Endothelial cell of umbilical vein (primary cell): ENCODE measurements at regions not wholly inside any gene's neighbourhood (a gene's known extent, or its start where the extent isn't known, plus 50 kb on each side); places are given as distances from the start of the nearest gene placed in this dataset.

Experiments
- BruUV-seq: library from RNA; stranded (reverse); fragments of 400-500 nt; replicated peaks from 2 replicates; lab custom pipeline; 2021; lab: Mats Ljungman, UMichigan
- CTCF ChIA-PET: fragments of 300-600, 350-600 bp; sonication (Branson Sonifier 250); formaldehyde crosslinking; loops from one replicate; lab custom pipeline; 2021; ENCODE audit warnings: antibody characterized with exemption, inconsistent platforms; lab: Charles Lee
- POLR2A ChIA-PET: fragments of 300-600, 350-600 bp; sonication (Branson Sonifier 250); formaldehyde crosslinking; loops from one replicate; lab custom pipeline; 2021; ENCODE audit warnings: antibody characterized with exemption, inconsistent platforms; lab: Charles Lee
- DNase-seq: peaks from one replicate; pipeline ENCODE4 v3.0.0-alpha.2; 2011; ENCODE audit warnings: low read depth, low spot score
- FAIRE-seq: peaks from 2 replicates; lab custom pipeline; 2011; peaks lifted over from hg19 to GRCh38; lab: Jason Lieb, UNC
- H2AFZ ChIP-seq: 2 replicates; pipeline ENCODE4 v1.6.0; 2012; ENCODE audit warnings: low read depth, low read length, control low read depth, inconsistent platforms
- H3K27ac ChIP-seq: 2 replicates; pipeline ENCODE4 v1.5.1; 2011; ENCODE audit warnings: low read depth, mild to moderate bottlenecking, control low read depth, low read length, moderate library complexity; ENCODE audit not compliant: insufficient read depth
- H3K27me3 ChIP-seq, 2 experiments: 2 replicates each; pipeline versions ENCODE4 v1.6.0 to v1.6.1; 2011; ENCODE audit warnings: low read length in 2 of 2, mixed read lengths in 1 of 2; ENCODE audit not compliant: control insufficient read depth in 2 of 2, insufficient read depth in 2 of 2
- H3K36me3 ChIP-seq, 2 experiments: 2 replicates in 1 of 2; 3 replicates in 1 of 2; pipeline ENCODE4 v1.5.1; 2011; ENCODE audit warnings: low read length in 2 of 2, mild to moderate bottlenecking in 1 of 2, moderate library complexity in 1 of 2; ENCODE audit not compliant: control insufficient read depth in 2 of 2, insufficient read depth in 2 of 2; ENCODE audit errors: extremely low read depth in 1 of 2
- H3K4me1 ChIP-seq: 3 replicates; pipeline ENCODE4 v1.5.1; 2011; ENCODE audit warnings: mild to moderate bottlenecking, low read length; ENCODE audit not compliant: control insufficient read depth, insufficient read depth; ENCODE audit errors: extremely low read depth
- H3K4me2 ChIP-seq: 2 replicates; pipeline ENCODE4 v1.6.1; 2011; ENCODE audit warnings: low read length, control low read depth, mixed read lengths; ENCODE audit not compliant: insufficient read depth
- H3K4me3 ChIP-seq, 3 experiments: fragments of 200-600 bp in 1 of 3; sonication (generic), shearing (Covaris generic) in 1 of 3; replicated peaks in 1 of 3; 2 replicates each; pipeline ENCODE4 v1.5.1; 2011 to 2016; ENCODE audit warnings: control low read depth in 3 of 3, low read length in 3 of 3, mild to moderate bottlenecking in 2 of 3, inconsistent platforms in 1 of 3, low read depth in 1 of 3, moderate library complexity in 1 of 3; ENCODE audit not compliant: insufficient read depth in 1 of 3
- H3K79me2 ChIP-seq: 2 replicates; pipeline ENCODE4 v1.6.0; 2012; ENCODE audit warnings: low read length, inconsistent platforms; ENCODE audit not compliant: control insufficient read depth, insufficient read depth
- H3K9ac ChIP-seq: replicated peaks from 2 replicates; pipeline ENCODE3; 2011; ENCODE audit warnings: low read length, control low read depth; ENCODE audit not compliant: insufficient read depth; ENCODE audit errors: extremely low read depth
- H3K9me1 ChIP-seq: replicated peaks from 3 replicates; pipeline ENCODE4 v1.6.0; 2011; ENCODE audit warnings: mild to moderate bottlenecking, low read length; ENCODE audit not compliant: control insufficient read depth, insufficient read depth; ENCODE audit errors: extremely low read depth
- H3K9me3 ChIP-seq: replicated peaks from 2 replicates; pipeline ENCODE4 v1.5.1; 2012; ENCODE audit warnings: low read length, inconsistent platforms; ENCODE audit not compliant: control insufficient read depth, insufficient read depth
- H4K20me1 ChIP-seq: replicated peaks from 2 replicates; pipeline ENCODE3; 2011; ENCODE audit warnings: mild to moderate bottlenecking, low read length; ENCODE audit not compliant: control insufficient read depth, insufficient read depth; ENCODE audit errors: extremely low read depth
- CTCF ChIP-seq, 2 donors: IDR thresholded peaks; 1 replicate in 1 of 2; 2 replicates in 1 of 2; pipeline ENCODE4 v1.5.1; 2011; ENCODE audit warnings: low read length in 2 of 2, mild to moderate bottlenecking in 2 of 2, moderate library complexity in 2 of 2, control low read depth in 1 of 2, inconsistent platforms in 1 of 2, low read depth in 1 of 2; ENCODE audit not compliant: insufficient read depth in 1 of 2; ENCODE audit errors: extremely low read depth in 1 of 2
- EZH2 ChIP-seq: IDR thresholded peaks from 2 replicates; pipeline ENCODE4 v1.6.1; 2012; ENCODE audit warnings: borderline replicate concordance, low read depth, mild to moderate bottlenecking, moderate library complexity, low read length, inconsistent platforms; ENCODE audit not compliant: severe bottlenecking
- FOS ChIP-seq: IDR thresholded peaks from 2 replicates; pipeline ENCODE4 v1.6.1; 2011; ENCODE audit warnings: mild to moderate bottlenecking, low read length, moderate library complexity, borderline replicate concordance; ENCODE audit not compliant: insufficient read depth
- GATA2 ChIP-seq: IDR thresholded peaks from 2 replicates; pipeline ENCODE4 v1.7.0; 2011; ENCODE audit warnings: low read depth, mild to moderate bottlenecking, moderate library complexity, mixed read lengths, low read length; ENCODE audit not compliant: insufficient read length, insufficient read depth
- JUN ChIP-seq: IDR thresholded peaks from 2 replicates; pipeline ENCODE4 v1.6.1; 2011; ENCODE audit warnings: borderline replicate concordance, low read depth; ENCODE audit not compliant: insufficient read length, insufficient read depth
- MAX ChIP-seq: IDR thresholded peaks from 2 replicates; pipeline ENCODE4 v1.6.1; 2011; ENCODE audit not compliant: insufficient read depth, insufficient read length
- MYC ChIP-seq: IDR thresholded peaks from one replicate; pipeline ENCODE4 v1.6.1; 2011; ENCODE audit warnings: mild to moderate bottlenecking, low read depth, low read length
- POLR2A ChIP-seq: IDR thresholded peaks from 2 replicates; pipeline ENCODE4 v1.6.1; 2012; ENCODE audit warnings: low read depth, mild to moderate bottlenecking, control low read depth, low read length
- POLR2AphosphoS5 ChIP-seq: IDR thresholded peaks from 2 replicates; pipeline ENCODE4 v1.6.1; 2012; ENCODE audit warnings: low read depth, mild to moderate bottlenecking, control low read depth, low read length, moderate library complexity; ENCODE audit not compliant: insufficient read depth
- dilution Hi-C: fragments of 300-500 bp; cut with MboI; formaldehyde crosslinking; loops from one replicate; pipeline ENCODE4 v1.15.0; 2019; ENCODE audit warnings: low sequenced_read_pairs; ENCODE audit not compliant: extremely low pct_ligation_motif_present
- intact Hi-C: fragments of 100-400 bp; cut with micrococcal nuclease; formaldehyde crosslinking; loops from one replicate; pipeline ENCODE4 v1.10.0; 2022

GRCh38 chr7:83777406-83778072 is 128.6 kb upstream of the SEMA3E start:
- H3K4me1 ChIP-seq: no peaks in the 10 kb centered on the region
- no peaks in the 10 kb centered on the region for H3K36me3 ChIP-seq
- H3K27ac ChIP-seq: no peak overlapping the region
- dilution Hi-C loops (no loop called here), intact Hi-C loops (no loop called here)
- H3K9me3 ChIP-seq: no peaks in the 10 kb centered on the region
- no peaks in the 10 kb centered on the region for H3K79me2 ChIP-seq
- FAIRE-seq (no peak), DNase-seq (no peak)
- no peaks in the 10 kb centered on the region for H3K27me3 ChIP-seq
- no peak overlapping the region for H3K4me2 ChIP-seq
- H4K20me1 ChIP-seq: no peaks in the 10 kb centered on the region
- H2AFZ ChIP-seq: no peak overlapping the region
- ChIA-PET CTCF (no interaction called here), POLR2A (no interaction called here)
- no peaks in the 10 kb centered on the region for H3K9me1 ChIP-seq
- no TSS peak for BruUV-seq
- H3K4me3 ChIP-seq: no peak overlapping the region
- TF ChIP-seq CTCF (IDR thresholded peaks at IDR 0.05; ENCODE audit: extremely low read depth in 1 of 2, insufficient read depth in 1 of 2, low read depth in 1 of 2, low read length in 2 of 2): no peak
- TF ChIP-seq MAX: no peak
- TF ChIP-seq FOS: no peak
- TF ChIP-seq JUN: no peak
- TF ChIP-seq MYC: no peak
- no peak for TF ChIP-seq EZH2
- TF ChIP-seq GATA2: no peak
- TF ChIP-seq POLR2AphosphoS5: no peak
- TF ChIP-seq POLR2A: no peak
- no peak overlapping the region for H3K9ac ChIP-seq
